PC-9 (cell line): ENCODE measurements at regions not wholly inside any gene's neighbourhood (a gene's known extent, or its start where the extent isn't known, plus 50 kb on each side); places are given as distances from the start of the nearest gene placed in this dataset.

Experiments
- BruUV-seq: library from RNA; stranded (reverse); fragments of 400-500 nt; replicated peaks from 2 replicates; lab custom pipeline; 2021; lab: Mats Ljungman, UMichigan
- CTCF ChIA-PET: fragments of 300-600 bp; sonication (Branson Sonifier 250); formaldehyde crosslinking; loops from one replicate; lab custom pipeline; 2022; ENCODE audit warnings: antibody characterized with exemption; lab: Charles Lee
- POLR2A ChIA-PET: fragments of 300-600 bp; sonication (Branson Sonifier 250); formaldehyde crosslinking; loops from one replicate; lab custom pipeline; 2022; ENCODE audit warnings: antibody characterized with exemption; ENCODE audit not compliant: unreplicated experiment; lab: Charles Lee
- DNase-seq, 2 experiments: peaks; one replicate each; pipeline versions ENCODE4 v3.0.0 to v3.0.0-alpha.2; 2015 to 2022; ENCODE audit warnings: mixed read lengths in 1 of 2
- H2AFZ ChIP-seq: fragments of 200-600 bp; sonication (generic); 2 replicates; pipeline ENCODE4 v1.8.1; 2017; ENCODE audit warnings: antibody characterized with exemption
- H3F3A ChIP-seq: fragments of 200-600 bp; sonication (generic); 2 replicates; pipeline ENCODE4 v1.8.1; 2017; ENCODE audit warnings: antibody characterized with exemption, mild to moderate bottlenecking, low read depth; ENCODE audit not compliant: insufficient read depth
- H3K27ac ChIP-seq: fragments of 200-600 bp; sonication (generic); 2 replicates; pipeline ENCODE4 v1.6.1; 2016; ENCODE audit warnings: mixed run types
- H3K27me3 ChIP-seq: fragments of 200-600 bp; sonication (generic); 2 replicates; pipeline ENCODE4 v1.6.1; 2016; ENCODE audit warnings: low read depth, mixed run types; ENCODE audit not compliant: insufficient read depth
- H3K36me3 ChIP-seq: fragments of 200-600 bp; sonication (generic); 2 replicates; pipeline ENCODE4 v1.6.1; 2016; ENCODE audit warnings: low read depth, mixed run types
- H3K4me1 ChIP-seq: fragments of 200-600 bp; sonication (generic); replicated peaks from 2 replicates; pipeline ENCODE4 v1.6.1; 2016; ENCODE audit warnings: mixed run types; ENCODE audit not compliant: insufficient read depth
- H3K4me2 ChIP-seq: fragments of 200-600 bp; sonication (generic); 2 replicates; pipeline ENCODE4 v1.6.1; 2017; ENCODE audit warnings: mixed run types
- H3K4me3 ChIP-seq: fragments of 200-600 bp; sonication (generic); 2 replicates; pipeline ENCODE4 v1.6.1; 2016; ENCODE audit warnings: mixed run types
- H3K79me2 ChIP-seq: fragments of 200-600 bp; sonication (generic); 2 replicates; pipeline ENCODE4 v1.6.1; 2017; ENCODE audit warnings: low read depth, mixed run types
- H3K9me2 ChIP-seq: fragments of 200-600 bp; sonication (generic); 2 replicates; pipeline ENCODE4 v1.8.1; 2017; ENCODE audit warnings: mild to moderate bottlenecking; ENCODE audit not compliant: insufficient read depth
- H3K9me3 ChIP-seq: fragments of 200-600 bp; sonication (generic); 2 replicates; pipeline ENCODE4 v1.8.1; 2016; ENCODE audit warnings: low read depth; ENCODE audit not compliant: insufficient read depth
- H4K20me1 ChIP-seq: fragments of 200-600 bp; sonication (generic); 2 replicates; pipeline ENCODE4 v1.8.1; 2017; ENCODE audit not compliant: insufficient read depth
- CTCF ChIP-seq: fragments of 200-600 bp; sonication (generic); conservative IDR thresholded peaks from 2 replicates; pipeline ENCODE4 v1.6.1; 2017; ENCODE audit warnings: mixed run types, antibody characterized with exemption, mild to moderate bottlenecking, moderate library complexity
- EZH2 ChIP-seq: fragments of 200-600 bp; sonication (generic); IDR thresholded peaks from 2 replicates; pipeline ENCODE4 v1.8.0; 2017; ENCODE audit warnings: antibody characterized with exemption, low read depth
- intact Hi-C: fragments of 100-400 bp; cut with micrococcal nuclease; formaldehyde crosslinking; loops from one replicate; pipeline ENCODE4 v1.10.0; 2022; ENCODE audit not compliant: unreplicated experiment

DNA sequence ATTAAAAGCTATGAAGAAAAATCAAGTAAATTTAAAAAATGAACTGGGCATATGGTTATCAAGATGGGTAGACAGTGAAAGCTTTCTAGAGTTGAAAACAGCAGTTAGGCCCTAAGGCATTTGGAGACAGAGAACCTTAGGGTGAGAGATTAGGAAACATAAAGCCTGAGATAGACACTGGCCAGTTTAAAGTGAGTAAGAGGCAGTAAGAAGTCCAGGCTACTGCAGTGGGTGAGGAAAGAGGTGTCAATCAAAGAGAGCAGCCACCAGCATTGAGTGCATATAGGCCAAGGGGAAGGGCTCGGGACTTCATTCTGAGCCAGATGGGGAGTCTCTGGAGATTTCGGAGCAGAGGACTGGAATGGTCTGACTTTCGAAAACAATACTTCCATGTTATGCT lies 1360.5 kb upstream of the ADGRL4 start:
- Histone ChIP-seq H3K9me2 (0 out of 2 replicates have a peak, but pooled peaks cover 3% of the 10 kb centered on the region), H3K79me2 (no peaks in the 10 kb centered on the region), H3F3A (no peaks in the 10 kb centered on the region), H3K36me3 (no peaks in the 10 kb centered on the region), H3K4me3 (no peak overlapping the region), H3K27me3 (no peaks in the 10 kb centered on the region), H3K4me2 (no peak overlapping the region), H2AFZ (no peak overlapping the region), H3K4me1 (no peaks in the 10 kb centered on the region), H3K27ac (no peak overlapping the region), H4K20me1 (no peaks in the 10 kb centered on the region), H3K9me3 (no peaks in the 10 kb centered on the region)
- no peak for DNase-seq
- CTCF ChIA-PET, result no interaction called here
- BruUV-seq, result no TSS peak
- intact Hi-C loops, result no loop called here
- TF ChIP-seq EZH2 (no peak), CTCF (no peak)
- POLR2A ChIA-PET, result no interaction called here

- TF ChIP-seq CTCF (no peak), EZH2 (no peak)
- CTCF ChIA-PET, result no interaction called here
- Histone ChIP-seq H3F3A (no peaks in the 10 kb centered on the region), H3K9me3 (no peaks in the 10 kb centered on the region), H3K27ac (no peak overlapping the region), H3K36me3 (no peaks in the 10 kb centered on the region), H3K27me3 (no peaks in the 10 kb centered on the region), H3K79me2 (no peaks in the 10 kb centered on the region), H3K4me3 (no peak overlapping the region), H2AFZ (no peak overlapping the region), H4K20me1 (no peaks in the 10 kb centered on the region), H3K9me2 (peaks cover 3% of the 10 kb centered on the region; the same call in 1 of the 2 replicates), H3K4me1 (no peaks in the 10 kb centered on the region), H3K4me2 (no peak overlapping the region)
- BruUV-seq, result no TSS peak
- intact Hi-C loops, result no loop called here
- POLR2A ChIA-PET, result no interaction called here
- DNase-seq, result no peak
Measured at GRCh38 chr1:80365359-80366021, 1359.0 kb upstream of the ADGRL4 start.

GRCh38 chr1:80363689-80364475 lies 1357.4 kb upstream of the ADGRL4 start:
- Histone ChIP-seq H3K79me2 (no peaks in the 10 kb centered on the region), H3K36me3 (no peaks in the 10 kb centered on the region), H2AFZ (no peak overlapping the region), H3F3A (no peaks in the 10 kb centered on the region), H3K27me3 (no peaks in the 10 kb centered on the region), H3K27ac (no peak overlapping the region), H3K4me3 (no peak overlapping the region), H3K9me2 (no peaks in the 10 kb centered on the region; the same call in 1 of the 2 replicates), H3K4me1 (no peaks in the 10 kb centered on the region), H4K20me1 (no peaks in the 10 kb centered on the region), H3K9me3 (no peaks in the 10 kb centered on the region), H3K4me2 (no peak overlapping the region)
- no TSS peak for BruUV-seq
- no peak for DNase-seq
- ChIA-PET CTCF (interaction anchor here (0.6 kb wide), 1 partner anchor 110 kb away, joined by 4 read pairs; no protein-coding TSS in a partner anchor), POLR2A (no interaction called here)
- TF ChIP-seq EZH2 (no peak), CTCF (no peak)
- intact Hi-C loops, result no loop called here
